Lower leg skin (tissue), 3 donors: ENCODE measurements at regions not wholly inside any gene's neighbourhood (a gene's known extent, or its start where the extent isn't known, plus 50 kb on each side); places are given as distances from the start of the nearest gene placed in this dataset.

Experiments used
- CTCF ChIP-seq, 3 donors: fragments of 450-650 bp; IDR thresholded peaks; one replicate each; pipeline ENCODE4 v1.5.1; 2016; ENCODE audit warnings: antibody characterized with exemption in 3 of 3, mild to moderate bottlenecking in 3 of 3, moderate library complexity in 2 of 3
- POLR2A ChIP-seq, 2 donors: fragments of 450-650 bp; IDR thresholded peaks; one replicate each; pipeline ENCODE4 v1.6.1; 2016 to 2017; ENCODE audit warnings: antibody characterized with exemption in 2 of 2, mild to moderate bottlenecking in 1 of 2, moderate library complexity in 1 of 2

GRCh38 chr5:28855626-28856025 is 1817.2 kb upstream of the CDH9 start:
- TF ChIP-seq CTCF (IDR thresholded peaks at IDR 0.05) (no peak), POLR2A (IDR thresholded peaks at IDR 0.05) (no peak)
